ENCODE measurements at regions not wholly inside any gene's neighbourhood (a gene's known extent, or its start where the extent isn't known, plus 50 kb on each side); places are given as distances from the start of the nearest gene placed in this dataset.
A peak's percentile ranks its signal among the peaks of the same experiment; 100 is the strongest.

GRCh38 chr14:26218861-26219260, 379.0 kb downstream of the NOVA1 start:
- DNase-seq (ENCODE audit: low read depth, low spot score) = no peak

GRCh38 chr14:26217778-26218177, 380.1 kb downstream of the NOVA1 start:
- no peak overlapping the region for H3K4me3 ChIP-seq (ENCODE audit: insufficient read length, low read depth)
- no peak for TF ChIP-seq SUZ12 (IDR thresholded peaks at IDR 0.05; ENCODE audit: extremely low read depth, insufficient read depth, insufficient read length)
- TF ChIP-seq ZNF274 (IDR thresholded peaks at IDR 0.05; ENCODE audit: low read depth, low read length) = no peak
- no peak for TF ChIP-seq YY1 (IDR thresholded peaks at IDR 0.05; ENCODE audit: insufficient read depth, insufficient read length)

More at GRCh38 chr14:26218861-26219260, 379.0 kb downstream of the NOVA1 start:
- Histone ChIP-seq H3K9me3 (ENCODE audit: insufficient read depth, low read length) (no peaks in the 10 kb centered on the region), H3K36me3 (ENCODE audit: insufficient read depth, insufficient read length, low read length) (no peaks in the 10 kb centered on the region), H3K9ac (ENCODE audit: insufficient read length, low read depth) (no peak overlapping the region), H3K4me1 (ENCODE audit: insufficient read depth, insufficient read length) (no peaks in the 10 kb centered on the region), H3K27me3 (ENCODE audit: insufficient read depth, insufficient read length) (no peaks in the 10 kb centered on the region), H3K4me3 (ENCODE audit: insufficient read length, low read depth) (no peak overlapping the region)
- TF ChIP-seq YY1 (IDR thresholded peaks at IDR 0.05; ENCODE audit: insufficient read depth, insufficient read length) = no peak

DNA sequence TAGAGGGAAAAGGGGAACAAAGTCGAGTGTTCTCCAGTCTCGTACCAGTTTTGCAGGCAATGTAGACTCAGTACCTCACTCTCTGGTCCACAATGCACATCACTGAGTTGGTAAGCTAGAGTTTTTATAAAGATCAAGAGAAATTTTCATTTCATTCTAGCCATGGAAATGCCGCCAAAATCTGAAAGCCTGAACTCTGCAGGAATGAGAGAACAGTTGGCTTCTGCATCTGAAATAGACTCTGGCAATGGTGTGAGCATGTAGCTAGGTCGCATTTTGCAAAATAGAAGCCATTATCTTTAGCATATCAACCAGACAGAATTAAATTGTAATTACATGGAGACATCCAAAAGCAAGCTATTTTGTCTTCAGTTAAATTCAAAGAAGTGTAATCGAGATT, 381.0 kb downstream of the NOVA1 start:
- Histone ChIP-seq H3K36me3 (ENCODE audit: insufficient read depth, insufficient read length, low read length) (no peaks in the 10 kb centered on the region), H3K9me3 (ENCODE audit: insufficient read depth, low read length) (no peaks in the 10 kb centered on the region), H3K27me3 (ENCODE audit: insufficient read depth, insufficient read length) (no peaks in the 10 kb centered on the region), H3K9ac (ENCODE audit: insufficient read length, low read depth) (no peak overlapping the region), H3K4me1 (ENCODE audit: insufficient read depth, insufficient read length) (no peaks in the 10 kb centered on the region), H3K4me3 (ENCODE audit: insufficient read length, low read depth) (no peak overlapping the region)
- DNase-seq (ENCODE audit: low read depth, low spot score) = no peak
- TF ChIP-seq ZNF274 (IDR thresholded peaks at IDR 0.05; ENCODE audit: low read depth, low read length) (no peak), SUZ12 (IDR thresholded peaks at IDR 0.05; ENCODE audit: extremely low read depth, insufficient read depth, insufficient read length) (no peak), YY1 (IDR thresholded peaks at IDR 0.05; ENCODE audit: insufficient read depth, insufficient read length) (no peak)

More at GRCh38 chr14:26217778-26218177, 380.1 kb downstream of the NOVA1 start:
- Histone ChIP-seq H3K36me3 (ENCODE audit: insufficient read depth, insufficient read length, low read length) (no peaks in the 10 kb centered on the region), H3K9me3 (ENCODE audit: insufficient read depth, low read length) (no peaks in the 10 kb centered on the region), H3K4me1 (ENCODE audit: insufficient read depth, insufficient read length) (no peaks in the 10 kb centered on the region), H3K9ac (ENCODE audit: insufficient read length, low read depth) (no peak overlapping the region), H3K27me3 (ENCODE audit: insufficient read depth, insufficient read length) (no peaks in the 10 kb centered on the region)
- DNase-seq (ENCODE audit: low read depth, low spot score) = no peak

- no peaks in the 10 kb centered on the region for H3K36me3 ChIP-seq (ENCODE audit: insufficient read depth, insufficient read length, low read length)
- TF ChIP-seq YY1 (IDR thresholded peaks at IDR 0.05; ENCODE audit: insufficient read depth, insufficient read length) (no peak), ZNF274 (IDR thresholded peaks at IDR 0.05; ENCODE audit: low read depth, low read length) (no peak), SUZ12 (IDR thresholded peaks at IDR 0.05; ENCODE audit: extremely low read depth, insufficient read depth, insufficient read length) (no peak)
- H3K9me3 ChIP-seq (ENCODE audit: insufficient read depth, low read length) = no peaks in the 10 kb centered on the region
- H3K4me3 ChIP-seq (ENCODE audit: insufficient read length, low read depth) = no peak overlapping the region
- H3K9ac ChIP-seq (ENCODE audit: insufficient read length, low read depth) = no peak overlapping the region
- no peaks in the 10 kb centered on the region for H3K4me1 ChIP-seq (ENCODE audit: insufficient read depth, insufficient read length)
- no peak for DNase-seq (ENCODE audit: low read depth, low spot score)
- H3K27me3 ChIP-seq (ENCODE audit: insufficient read depth, insufficient read length) = no peaks in the 10 kb centered on the region
Observed at GRCh38 chr14:26213846-26214575, 383.8 kb downstream of the NOVA1 start.

DNA sequence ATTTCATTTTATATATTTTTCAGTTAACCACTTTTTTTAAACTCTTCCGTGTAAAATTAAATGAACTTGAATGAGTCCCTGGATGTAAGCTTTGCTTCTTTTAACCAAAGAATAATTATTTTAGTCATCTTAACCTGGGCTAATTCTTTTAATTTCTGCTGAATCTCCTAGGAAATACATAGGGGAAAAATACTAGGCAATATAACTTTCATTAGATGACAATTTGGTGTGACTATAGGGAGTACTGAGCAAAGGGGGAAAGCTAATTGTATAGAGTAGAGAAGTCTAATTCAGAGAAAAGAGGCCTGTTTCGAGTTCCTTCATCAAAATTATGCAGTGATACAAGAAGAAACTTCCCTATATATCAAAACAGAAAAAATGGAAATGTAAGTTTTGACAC, 388.1 kb downstream of the NOVA1 start:
- H3K9me3 ChIP-seq (ENCODE audit: insufficient read depth, low read length) = no peaks in the 10 kb centered on the region
- H3K4me1 ChIP-seq (ENCODE audit: insufficient read depth, insufficient read length) = no peaks in the 10 kb centered on the region

DNA sequence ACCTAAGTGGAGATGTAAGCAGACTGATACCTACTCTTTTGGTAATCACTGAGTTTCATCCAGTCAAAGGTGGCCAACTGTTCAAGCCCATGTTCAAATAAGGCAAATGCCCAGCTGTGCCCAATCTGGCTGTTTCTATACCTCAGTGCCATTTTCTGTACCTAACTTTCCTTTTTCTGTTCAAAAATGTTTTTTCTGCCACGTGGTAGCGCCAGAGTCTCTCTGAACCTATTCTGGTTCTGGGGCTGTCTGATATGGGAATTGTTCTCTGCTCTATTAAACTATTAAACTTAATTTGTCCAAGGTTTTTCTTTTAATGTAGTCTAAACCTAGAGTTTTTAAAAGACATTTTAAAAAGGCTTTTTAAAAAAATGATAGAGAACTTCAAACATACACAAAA, 391.2 kb downstream of the NOVA1 start:
- H3K4me3 ChIP-seq (ENCODE audit: insufficient read length, low read depth) = no peak overlapping the region
- no peak for TF ChIP-seq ZNF274 (IDR thresholded peaks at IDR 0.05; ENCODE audit: low read depth, low read length)
- no peak for TF ChIP-seq SUZ12 (IDR thresholded peaks at IDR 0.05; ENCODE audit: extremely low read depth, insufficient read depth, insufficient read length)
- no peak for TF ChIP-seq YY1 (IDR thresholded peaks at IDR 0.05; ENCODE audit: insufficient read depth, insufficient read length)
- H3K4me1 ChIP-seq (ENCODE audit: insufficient read depth, insufficient read length) = no peaks in the 10 kb centered on the region
- no peak for DNase-seq (ENCODE audit: low read depth, low spot score)
- H3K9me3 ChIP-seq (ENCODE audit: insufficient read depth, low read length) = no peaks in the 10 kb centered on the region
- H3K27me3 ChIP-seq (ENCODE audit: insufficient read depth, insufficient read length) = peaks cover 21% of the 10 kb centered on the region
- no peak overlapping the region for H3K9ac ChIP-seq (ENCODE audit: insufficient read length, low read depth)
- no peaks in the 10 kb centered on the region for H3K36me3 ChIP-seq (ENCODE audit: insufficient read depth, insufficient read length, low read length)

More for the DNA sequence above, 388.1 kb downstream of the NOVA1 start:
- Histone ChIP-seq H3K4me3 (ENCODE audit: insufficient read length, low read depth) (no peak overlapping the region), H3K27me3 (ENCODE audit: insufficient read depth, insufficient read length) (peaks cover 11% of the 10 kb centered on the region), H3K36me3 (ENCODE audit: insufficient read depth, insufficient read length, low read length) (no peaks in the 10 kb centered on the region), H3K9ac (ENCODE audit: insufficient read length, low read depth) (no peak overlapping the region)
- TF ChIP-seq YY1 (IDR thresholded peaks at IDR 0.05; ENCODE audit: insufficient read depth, insufficient read length) (no peak), SUZ12 (IDR thresholded peaks at IDR 0.05; ENCODE audit: extremely low read depth, insufficient read depth, insufficient read length) (no peak), ZNF274 (IDR thresholded peaks at IDR 0.05; ENCODE audit: low read depth, low read length) (no peak)
- DNase-seq (ENCODE audit: low read depth, low spot score) = no peak

- Histone ChIP-seq H3K9ac (ENCODE audit: insufficient read length, low read depth) (peak overlapping the region; percentile 8), H3K4me1 (ENCODE audit: insufficient read depth, insufficient read length) (no peaks in the 10 kb centered on the region), H3K9me3 (ENCODE audit: insufficient read depth, low read length) (no peaks in the 10 kb centered on the region), H3K27me3 (ENCODE audit: insufficient read depth, insufficient read length) (peaks cover 21% of the 10 kb centered on the region), H3K36me3 (ENCODE audit: insufficient read depth, insufficient read length, low read length) (no peaks in the 10 kb centered on the region), H3K4me3 (ENCODE audit: insufficient read length, low read depth) (peak overlapping the region; percentile 43)
- DNase-seq (ENCODE audit: low read depth, low spot score) = no peak
- TF ChIP-seq YY1 (IDR thresholded peaks at IDR 0.05; ENCODE audit: insufficient read depth, insufficient read length) (no peak), SUZ12 (IDR thresholded peaks at IDR 0.05; ENCODE audit: extremely low read depth, insufficient read depth, insufficient read length) (no peak), ZNF274 (IDR thresholded peaks at IDR 0.05; ENCODE audit: low read depth, low read length) (no peak)
Observed at GRCh38 chr14:26204728-26205479, 392.9 kb downstream of the NOVA1 start.
